ENCODE measurements at regions not wholly inside any gene's neighbourhood (a gene's known extent, or its start where the extent isn't known, plus 50 kb on each side); places are given as distances from the start of the nearest gene placed in this dataset.
"Not testable (repeated sequence)": the region's sequence is repeated elsewhere in the genome, so short reads cannot be mapped to it uniquely, and the experiment has no call there.

- peak; percentile 2 for TF ChIP-seq CTCF (IDR thresholded peaks at IDR 0.05; ENCODE audit: insufficient read depth, missing control alignments)
- FAIRE-seq (no peak), DNase-seq (ENCODE audit: insufficient read length, low spot score) (no peak)
Measured at GRCh38 chr13:88464851-88465250, 793.7 kb downstream of the SLITRK5 start.

- no peak for TF ChIP-seq CTCF (IDR thresholded peaks at IDR 0.05; ENCODE audit: insufficient read depth, missing control alignments)
- DNase-seq (ENCODE audit: insufficient read length, low spot score): no peak
- FAIRE-seq: no peak
Measured at GRCh38 chr13:88472316-88472715, 801.1 kb downstream of the SLITRK5 start.

GRCh38 chr13:88483202-88483601 is 812.0 kb downstream of the SLITRK5 start:
- TF ChIP-seq CTCF (IDR thresholded peaks at IDR 0.05; ENCODE audit: insufficient read depth, missing control alignments): no peak
- FAIRE-seq: no peak
- DNase-seq (ENCODE audit: insufficient read length, low spot score): no peak

- TF ChIP-seq CTCF (IDR thresholded peaks at IDR 0.05; ENCODE audit: insufficient read depth, missing control alignments): no peak
- DNase-seq (ENCODE audit: insufficient read length, low spot score) (no peak), FAIRE-seq (no peak)
Measured at GRCh38 chr13:88507909-88508308, 836.7 kb downstream of the SLITRK5 start.

- not testable (repeated sequence) for DNase-seq (ENCODE audit: insufficient read length, low spot score); FAIRE-seq
Measured at GRCh38 chr13:88512993-88513392, 841.8 kb downstream of the SLITRK5 start.

GRCh38 chr13:88526186-88526852 is 855.1 kb downstream of the SLITRK5 start:
- TF ChIP-seq CTCF (IDR thresholded peaks at IDR 0.05; ENCODE audit: insufficient read depth, missing control alignments): no peak
- FAIRE-seq (no peak), DNase-seq (ENCODE audit: insufficient read length, low spot score) (no peak)

- no peak for TF ChIP-seq CTCF (IDR thresholded peaks at IDR 0.05; ENCODE audit: insufficient read depth, missing control alignments)
- FAIRE-seq (no peak), DNase-seq (ENCODE audit: insufficient read length, low spot score) (no peak)
Measured at GRCh38 chr13:88526853-88527215, 855.7 kb downstream of the SLITRK5 start.

- TF ChIP-seq CTCF (IDR thresholded peaks at IDR 0.05; ENCODE audit: insufficient read depth, missing control alignments): no peak
- FAIRE-seq (no peak), DNase-seq (ENCODE audit: insufficient read length, low spot score) (no peak)
Measured at GRCh38 chr13:88541994-88542393, 870.8 kb downstream of the SLITRK5 start.
